ENCODE measurements at regions not wholly inside any gene's neighbourhood (a gene's known extent, or its start where the extent isn't known, plus 50 kb on each side); places are given as distances from the start of the nearest gene placed in this dataset.
A peak's percentile ranks its signal among the peaks of the same experiment; 100 is the strongest.

DNA sequence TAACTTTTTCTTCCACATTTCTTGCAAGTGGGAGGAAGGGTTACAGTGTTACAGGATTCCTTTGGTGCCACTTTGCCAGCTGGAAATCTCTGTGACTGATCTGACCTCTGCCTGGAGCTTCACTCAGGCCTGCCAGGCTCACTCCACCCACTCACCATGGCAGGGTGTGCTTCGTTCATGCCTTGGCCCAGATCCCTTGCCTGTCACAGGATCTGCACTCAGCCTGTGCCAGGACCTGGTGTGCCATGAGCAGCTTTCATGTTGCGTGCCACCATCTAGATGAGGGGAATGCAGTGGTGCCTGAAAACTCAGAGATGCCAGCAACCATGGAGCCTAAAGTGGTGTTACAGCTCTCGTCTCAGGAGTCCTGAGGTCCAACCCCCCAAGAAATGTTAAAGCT lies 2596.4 kb downstream of the PCDH7 start:
- no peak for DNase-seq

- no peak for DNase-seq
Measured at GRCh38 chr4:33323393-33323792, 2603.2 kb downstream of the PCDH7 start.

- DNase-seq = no peak
Measured at GRCh38 chr4:33334416-33334815, 2614.2 kb downstream of the PCDH7 start.

GRCh38 chr4:33339762-33340161 lies 2619.6 kb downstream of the PCDH7 start:
- DNase-seq = no peak

DNA sequence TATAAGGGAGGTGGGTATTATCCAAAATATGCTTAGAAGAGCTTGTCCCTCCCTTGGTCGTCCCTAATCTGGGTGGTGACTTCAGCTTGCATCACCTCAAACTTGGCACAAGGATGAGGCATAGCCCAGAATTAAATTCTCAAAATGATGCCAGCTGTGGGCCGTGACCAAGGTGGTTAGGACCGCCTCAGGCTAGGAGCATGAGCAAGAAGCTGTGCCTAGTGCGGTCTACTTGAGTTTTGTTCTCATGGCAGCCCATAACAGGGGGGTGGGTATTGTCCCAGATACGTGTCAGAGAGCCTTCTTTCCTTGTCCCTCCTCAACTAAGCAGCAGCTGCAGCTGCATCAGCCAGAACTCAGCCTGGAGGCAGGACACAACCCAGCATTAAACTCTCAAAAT lies 2620.0 kb downstream of the PCDH7 start:
- no peak for DNase-seq

DNA sequence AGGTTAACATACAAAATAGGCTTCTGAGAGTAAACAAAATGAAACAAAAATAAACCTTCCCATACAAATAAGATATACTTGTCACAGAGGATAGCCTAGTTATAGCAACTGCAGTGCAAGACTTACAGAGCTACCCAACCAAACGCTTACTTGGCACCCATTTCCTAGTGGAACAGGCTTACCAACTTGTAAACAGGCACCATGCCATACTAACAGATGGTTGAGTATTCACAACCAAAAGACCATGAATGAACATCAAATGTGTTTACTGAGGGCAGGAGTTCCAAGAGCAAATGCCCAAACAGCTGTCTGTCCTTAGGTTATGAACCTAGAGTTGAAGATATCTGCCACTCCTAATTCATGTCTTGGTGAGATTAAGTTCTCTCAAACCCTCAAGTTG lies 2629.2 kb downstream of the PCDH7 start:
- DNase-seq = no peak

- DNase-seq = no peak
Measured at GRCh38 chr4:33357121-33357520, 2637.0 kb downstream of the PCDH7 start.

DNA sequence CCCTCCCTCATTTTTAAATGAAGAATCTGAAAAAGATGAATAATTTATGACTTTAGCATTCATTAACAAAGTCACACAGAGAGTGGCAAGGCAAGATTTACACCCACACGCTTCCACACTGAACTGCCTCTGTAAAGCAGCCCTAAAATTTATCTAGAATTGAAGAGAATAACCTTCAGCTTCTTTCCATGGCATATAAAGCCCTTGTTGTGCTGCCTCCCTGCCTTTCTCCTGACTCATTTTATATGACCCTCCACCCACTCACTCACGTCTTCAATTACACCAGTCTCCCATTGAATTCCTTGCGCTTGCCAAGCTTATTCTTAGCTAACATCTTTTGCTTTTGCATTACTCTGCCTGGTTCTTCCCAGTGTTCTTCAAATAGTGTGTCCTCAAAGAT lies 2649.3 kb downstream of the PCDH7 start:
- DNase-seq = no peak

DNA sequence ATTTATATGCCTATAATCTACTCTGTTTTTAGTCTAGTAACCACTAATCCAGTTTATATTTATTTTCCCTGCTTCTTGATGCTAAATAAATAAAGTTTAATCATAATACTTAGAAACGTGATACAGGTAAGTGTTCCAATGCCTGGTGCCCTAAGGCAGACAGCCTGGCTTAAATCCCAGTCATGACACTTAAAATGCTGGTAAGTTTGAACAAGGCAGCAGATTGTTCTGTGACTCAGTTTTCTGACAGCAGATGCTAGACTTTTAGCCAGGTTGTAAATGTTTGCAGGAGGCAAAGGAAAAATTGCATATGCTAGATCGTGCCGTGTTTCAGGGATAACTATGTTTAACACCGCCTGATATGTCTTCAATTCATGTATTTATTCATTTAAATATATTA lies 2661.6 kb downstream of the PCDH7 start:
- DNase-seq = no peak

DNA sequence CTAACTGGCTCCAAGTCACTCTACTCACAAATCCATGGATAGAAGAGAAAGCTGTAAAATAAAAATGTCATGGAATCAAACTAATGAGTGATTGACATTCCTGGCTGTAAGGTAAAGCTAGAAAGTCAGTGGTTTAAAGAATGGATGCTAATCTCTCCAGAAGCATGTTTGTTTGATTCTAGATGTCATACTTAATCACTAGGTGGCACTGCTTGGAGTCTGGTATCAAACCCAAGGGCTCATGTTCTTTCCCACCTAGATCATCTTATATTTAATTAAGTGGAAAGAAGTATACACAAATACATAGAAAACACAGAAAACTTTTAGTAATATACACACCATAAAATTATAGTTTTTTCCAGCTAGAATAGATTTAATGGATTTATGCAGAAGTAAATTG lies 2666.6 kb downstream of the PCDH7 start:
- no peak for DNase-seq

DNA sequence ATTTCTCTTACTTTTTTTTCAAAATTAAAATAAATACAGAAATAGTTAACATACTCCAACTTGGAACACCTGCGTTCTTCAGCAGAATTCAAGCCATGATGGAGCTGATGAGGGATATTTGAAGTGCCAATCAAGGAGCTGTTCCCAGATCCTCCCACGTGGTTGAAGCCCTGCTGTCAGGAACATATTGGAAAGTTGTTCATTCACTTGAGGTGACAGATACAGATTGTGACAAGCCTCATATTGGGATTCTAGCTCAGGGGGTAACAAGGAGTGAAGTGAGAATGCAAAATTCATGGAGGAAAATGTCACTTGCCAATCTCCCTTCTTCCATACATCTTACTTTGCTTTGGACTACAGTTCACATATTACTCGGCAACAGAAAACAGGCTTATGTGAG lies 2670.8 kb downstream of the PCDH7 start:
- no peak for DNase-seq

- DNase-seq = no peak
Measured at GRCh38 chr4:33395731-33396485, 2675.7 kb downstream of the PCDH7 start.

GRCh38 chr4:33400504-33400903 lies 2680.3 kb downstream of the PCDH7 start:
- DNase-seq = no peak

DNA sequence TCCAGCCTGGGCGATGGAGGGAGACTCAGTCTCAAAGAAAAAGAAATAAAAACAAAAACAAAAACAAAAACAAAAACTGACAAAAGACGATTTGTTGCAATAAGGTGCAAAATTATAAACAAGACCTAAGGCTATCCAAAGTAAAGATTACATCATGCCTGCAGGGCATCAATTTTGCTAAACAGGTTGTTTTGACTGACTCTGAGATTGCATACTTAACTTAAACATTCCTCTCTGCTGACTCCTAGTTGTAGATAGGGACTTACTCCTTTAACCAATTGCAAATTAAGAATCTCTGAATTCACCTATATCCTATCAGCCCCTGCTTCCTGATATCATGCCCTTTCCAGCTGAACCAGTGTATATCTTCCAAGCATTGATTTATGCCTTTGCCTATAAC lies 2687.3 kb downstream of the PCDH7 start:
- DNase-seq = no peak

DNA sequence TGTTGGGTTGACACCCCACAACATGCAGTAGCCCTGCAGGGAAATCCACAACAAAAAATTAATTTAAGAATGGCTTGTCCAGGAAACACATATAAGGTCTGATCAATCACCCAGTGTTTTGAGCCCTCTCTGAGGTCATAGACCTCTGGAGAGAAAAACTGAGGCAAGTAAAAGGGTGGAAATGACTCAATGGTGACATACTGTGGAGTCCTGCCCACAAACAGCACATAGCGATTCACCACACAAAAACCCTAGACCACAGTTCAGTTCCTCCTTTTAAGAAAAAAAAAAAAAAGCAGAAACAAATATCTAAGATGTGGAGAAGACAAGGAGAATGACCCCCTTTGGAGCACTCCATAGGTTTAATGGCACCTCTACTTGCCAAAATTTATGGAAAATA lies 2691.0 kb downstream of the PCDH7 start:
- peak; percentile 26 for DNase-seq

DNA sequence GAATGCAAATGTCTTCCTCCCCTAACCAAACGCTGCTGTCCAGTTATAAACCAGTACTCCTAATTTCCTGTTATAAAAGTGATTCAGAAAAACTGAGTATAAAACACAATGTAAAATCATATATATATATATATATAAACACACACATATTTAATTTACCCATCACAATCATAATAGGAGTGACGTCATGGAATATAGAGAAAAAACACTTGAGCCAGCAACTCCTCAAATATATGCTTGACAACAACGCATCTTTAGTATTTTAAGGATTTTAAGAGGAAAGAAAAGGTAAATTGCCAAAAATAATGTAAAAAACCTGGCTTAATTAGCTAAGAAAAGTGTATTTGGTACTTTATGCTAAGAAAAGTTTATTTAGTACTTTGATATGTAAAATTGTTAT lies 2701.7 kb downstream of the PCDH7 start:
- DNase-seq = no peak

GRCh38 chr4:33422656-33423055 lies 2702.5 kb downstream of the PCDH7 start:
- no peak for DNase-seq

DNA sequence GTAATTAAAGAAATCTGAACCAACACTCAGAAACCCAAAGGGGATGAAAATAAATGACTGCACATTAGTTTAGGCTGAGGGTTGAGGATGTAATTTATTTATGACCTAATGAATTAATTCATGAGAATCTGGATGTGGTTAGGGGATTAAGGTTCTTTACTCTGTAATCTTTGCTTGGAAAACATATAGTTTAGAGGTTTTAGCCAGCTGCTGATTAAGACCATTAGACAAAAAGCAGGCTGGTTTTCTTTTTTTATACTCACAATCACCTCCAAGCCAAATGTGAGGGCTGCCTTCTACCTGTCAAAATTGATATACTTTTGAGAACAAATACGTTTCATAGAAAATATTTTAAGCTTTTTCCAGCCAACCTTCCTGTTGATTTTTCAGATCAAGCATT lies 2705.8 kb downstream of the PCDH7 start:
- no peak for DNase-seq

GRCh38 chr4:33427676-33428075 lies 2707.5 kb downstream of the PCDH7 start:
- DNase-seq = no peak

DNA sequence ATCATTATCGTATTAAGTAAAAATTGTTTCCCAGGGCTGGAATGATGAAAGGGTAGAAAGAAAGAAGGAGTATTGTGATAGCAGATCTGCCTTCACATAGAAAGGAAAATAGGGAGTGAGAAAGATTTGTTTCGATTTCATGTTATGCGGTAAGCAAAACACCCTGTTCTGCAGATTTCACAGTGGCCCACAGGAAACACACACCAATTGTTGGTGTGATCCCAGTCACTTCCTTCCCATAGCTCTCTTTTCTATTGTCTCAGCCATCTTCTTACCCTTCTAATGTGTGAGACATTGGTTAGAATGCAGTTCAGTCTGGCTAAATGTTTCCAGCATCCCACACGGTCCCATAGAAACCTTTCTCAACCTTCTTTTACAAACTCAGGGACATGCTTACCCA lies 2709.8 kb downstream of the PCDH7 start:
- no peak for DNase-seq

DNA sequence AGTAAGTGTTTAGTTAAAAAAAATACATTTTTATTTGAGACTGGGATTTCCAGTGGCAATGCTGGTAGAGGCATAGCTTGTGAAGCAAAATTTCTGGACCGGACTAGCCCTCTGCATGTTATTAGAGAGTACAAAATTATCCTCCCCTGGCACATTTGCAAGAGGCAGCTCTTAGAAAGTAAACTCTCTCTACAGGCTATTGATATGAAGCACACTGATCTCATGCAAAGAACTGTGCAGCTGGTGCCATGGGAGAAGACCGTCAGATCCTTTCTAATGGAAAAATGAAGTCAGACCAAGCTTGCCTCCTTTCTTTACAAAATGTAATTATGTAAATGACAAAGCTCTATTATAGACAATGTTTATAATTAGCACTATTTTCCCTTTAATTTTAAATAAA lies 2717.2 kb downstream of the PCDH7 start:
- no peak for DNase-seq

DNA sequence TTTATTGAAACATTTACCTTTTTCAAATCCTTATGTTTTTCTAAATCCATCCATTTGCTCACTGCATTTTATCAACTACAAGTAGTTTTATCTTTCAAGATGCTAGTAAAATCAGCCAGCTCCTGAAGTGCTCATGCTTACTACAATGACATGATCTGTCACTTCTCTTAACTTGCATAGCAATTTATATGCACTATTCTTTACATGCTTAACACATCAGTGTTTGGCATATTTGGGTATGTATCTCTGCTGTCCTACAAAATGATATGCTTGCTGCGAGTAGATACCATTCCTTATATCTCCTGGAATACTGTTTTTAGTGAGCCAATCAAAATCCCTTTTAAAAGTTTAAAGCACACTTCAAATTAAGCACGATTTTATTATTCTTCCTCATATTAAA lies 2726.8 kb downstream of the PCDH7 start:
- DNase-seq = no peak

DNA sequence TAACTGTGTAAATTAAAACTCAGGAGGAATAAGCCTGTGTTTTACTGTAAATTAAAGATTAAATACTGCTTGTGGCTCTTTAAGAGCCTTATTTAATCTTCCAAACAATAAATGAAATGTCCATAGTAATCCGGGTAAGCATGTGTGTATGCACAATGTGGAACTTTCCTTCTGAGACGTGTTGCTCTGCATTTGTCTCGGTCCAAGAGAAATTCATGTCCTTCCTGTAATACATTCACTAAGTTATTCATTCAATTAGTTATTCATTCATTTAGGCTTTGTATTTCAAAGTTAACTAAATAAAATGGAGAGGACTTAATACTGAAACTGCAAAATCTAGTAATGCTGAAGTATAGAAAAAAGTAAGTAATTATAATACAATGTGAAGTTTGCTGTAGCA lies 2728.8 kb downstream of the PCDH7 start:
- DNase-seq = no peak

DNA sequence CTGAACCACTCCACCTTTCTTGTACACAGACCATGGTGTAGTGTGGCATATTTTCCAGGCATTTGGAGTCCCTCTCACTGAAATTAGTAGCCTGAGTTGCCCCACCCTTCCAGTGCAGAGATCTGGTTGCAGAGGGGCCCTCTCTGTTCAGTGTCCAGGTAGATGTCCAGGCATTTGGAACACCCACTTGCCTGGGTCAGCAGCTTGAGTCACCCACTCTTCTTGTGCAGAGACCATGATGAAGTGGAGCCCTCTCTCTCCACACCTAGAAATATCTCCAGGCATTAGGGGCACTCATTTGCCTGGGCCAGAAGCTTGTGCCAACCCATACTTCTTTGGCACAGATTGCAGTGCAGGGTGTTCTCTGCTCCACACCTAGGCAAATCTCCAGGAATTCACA lies 2733.3 kb downstream of the PCDH7 start:
- DNase-seq = no peak

- no peak for DNase-seq
Measured at GRCh38 chr4:33453916-33454315, 2733.7 kb downstream of the PCDH7 start.

DNA sequence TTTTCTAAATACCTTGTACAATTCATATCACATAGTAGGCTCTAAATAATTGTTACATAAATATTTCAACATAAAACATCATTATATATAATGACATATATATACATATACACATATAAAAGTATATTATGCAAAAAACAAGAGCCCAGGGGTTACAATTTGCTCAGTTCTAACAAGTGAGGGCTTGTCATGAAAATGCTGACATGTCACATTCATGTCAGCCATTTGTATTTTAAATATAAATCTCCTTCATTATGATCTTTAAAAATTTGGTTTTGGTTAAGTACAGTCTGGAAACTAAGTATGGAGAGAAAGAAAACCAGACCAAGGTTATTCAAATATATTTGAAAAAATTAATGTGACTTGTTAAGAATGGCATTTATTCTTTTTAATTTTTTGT lies 2745.4 kb downstream of the PCDH7 start:
- no peak for DNase-seq

Data from NK-92 treated with Interleukin-12 subunit alpha and Interleukin-12 subunit beta, amount 100 ng/mL, for 24 hours (cell line).